ENCODE measurements at regions not wholly inside any gene's neighbourhood (a gene's known extent, or its start where the extent isn't known, plus 50 kb on each side); places are given as distances from the start of the nearest gene placed in this dataset.

GRCh38 chr2:187233811-187234210 lies 214.2 kb downstream of the CALCRL start:
- 48% methylated on average over 2 of the region's 2 CpGs for WGBS (ENCODE audit: insufficient coverage, insufficient replicate concordance, low lambda C conversion rate, missing lambda C conversion rate)
- Histone ChIP-seq H3K4me3 (no peak overlapping the region), H4K20me1 (ENCODE audit: control insufficient read depth, insufficient read depth) (no peaks in the 10 kb centered on the region), H3K4me2 (ENCODE audit: control insufficient read depth, insufficient read depth) (no peak overlapping the region), H3K27ac (ENCODE audit: control insufficient read depth, insufficient read depth) (no peak overlapping the region), H3K79me2 (ENCODE audit: control insufficient read depth, insufficient read depth, low read length) (no peaks in the 10 kb centered on the region), H3K27me3 (replicated peaks in 1 of 2; ENCODE audit: control insufficient read depth in 2 of 2, insufficient read depth in 2 of 2, low read length in 1 of 2) (no peaks in the 10 kb centered on the region), H3K4me1 (ENCODE audit: control insufficient read depth, insufficient read depth, low read length) (no peaks in the 10 kb centered on the region), H3K36me3 (ENCODE audit: control insufficient read depth in 2 of 2, insufficient read depth in 2 of 2, low read length in 1 of 2) (no peaks in the 10 kb centered on the region), H3K9ac (ENCODE audit: control insufficient read depth, insufficient read depth, low read length) (no peak overlapping the region), H3K9me3 (replicated peaks; ENCODE audit: control insufficient read depth, insufficient read depth, low read length) (no peaks in the 10 kb centered on the region), H2AFZ (ENCODE audit: control insufficient read depth, low read depth, low read length) (no peak overlapping the region)
- no peak for FAIRE-seq
- TF ChIP-seq, protein P1, sequence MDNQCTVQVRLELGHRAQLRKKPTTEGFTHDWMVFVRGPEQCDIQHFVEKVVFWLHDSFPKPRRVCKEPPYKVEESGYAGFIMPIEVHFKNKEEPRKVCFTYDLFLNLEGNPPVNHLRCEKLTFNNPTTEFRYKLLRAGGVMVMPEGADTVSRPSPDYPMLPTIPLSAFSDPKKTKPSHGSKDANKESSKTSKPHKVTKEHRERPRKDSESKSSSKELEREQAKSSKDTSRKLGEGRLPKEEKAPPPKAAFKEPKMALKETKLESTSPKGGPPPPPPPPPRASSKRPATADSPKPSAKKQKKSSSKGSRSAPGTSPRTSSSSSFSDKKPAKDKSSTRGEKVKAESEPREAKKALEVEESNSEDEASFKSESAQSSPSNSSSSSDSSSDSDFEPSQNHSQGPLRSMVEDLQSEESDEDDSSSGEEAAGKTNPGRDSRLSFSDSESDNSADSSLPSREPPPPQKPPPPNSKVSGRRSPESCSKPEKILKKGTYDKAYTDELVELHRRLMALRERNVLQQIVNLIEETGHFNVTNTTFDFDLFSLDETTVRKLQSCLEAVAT (IDR thresholded peaks at IDR 0.05): no peak
- no peak for TF ChIP-seq CBFB (IDR thresholded peaks at IDR 0.05; ENCODE audit: low read depth)
- TF ChIP-seq FOS (IDR thresholded peaks at IDR 0.05; ENCODE audit: borderline replicate concordance, extremely low read depth, insufficient read length): no peak
- no peak for TF ChIP-seq MEF2B (IDR thresholded peaks at IDR 0.05; ENCODE audit: partially characterized antibody, poor library complexity, severe bottlenecking)
- no peak for TF ChIP-seq IRF4 (IDR thresholded peaks at IDR 0.05; ENCODE audit: low read depth, low read length)
- TF ChIP-seq SMC3 (IDR thresholded peaks at IDR 0.05; ENCODE audit: borderline replicate concordance, low read length): no peak
- TF ChIP-seq POU2F2 (IDR thresholded peaks at IDR 0.05; ENCODE audit: borderline replicate concordance, low read depth, low read length): no peak
- TF ChIP-seq GABPA (IDR thresholded peaks at IDR 0.05; ENCODE audit: low read depth): no peak
- no peak for TF ChIP-seq KDM1A (IDR thresholded peaks at IDR 0.05; ENCODE audit: borderline replicate concordance)
- no peak for TF ChIP-seq SRF (IDR thresholded peaks at IDR 0.05; ENCODE audit: low read depth in 2 of 2, low read length in 2 of 2)
- no peak for TF ChIP-seq CREB1 (IDR thresholded peaks at IDR 0.05; ENCODE audit: low read depth)
- TF ChIP-seq, protein P2, sequence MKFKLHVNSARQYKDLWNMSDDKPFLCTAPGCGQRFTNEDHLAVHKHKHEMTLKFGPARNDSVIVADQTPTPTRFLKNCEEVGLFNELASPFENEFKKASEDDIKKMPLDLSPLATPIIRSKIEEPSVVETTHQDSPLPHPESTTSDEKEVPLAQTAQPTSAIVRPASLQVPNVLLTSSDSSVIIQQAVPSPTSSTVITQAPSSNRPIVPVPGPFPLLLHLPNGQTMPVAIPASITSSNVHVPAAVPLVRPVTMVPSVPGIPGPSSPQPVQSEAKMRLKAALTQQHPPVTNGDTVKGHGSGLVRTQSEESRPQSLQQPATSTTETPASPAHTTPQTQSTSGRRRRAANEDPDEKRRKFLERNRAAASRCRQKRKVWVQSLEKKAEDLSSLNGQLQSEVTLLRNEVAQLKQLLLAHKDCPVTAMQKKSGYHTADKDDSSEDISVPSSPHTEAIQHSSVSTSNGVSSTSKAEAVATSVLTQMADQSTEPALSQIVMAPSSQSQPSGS (IDR thresholded peaks at IDR 0.05; ENCODE audit: low read length): no peak
- no peak for TF ChIP-seq SMAD5 (IDR thresholded peaks at IDR 0.05; ENCODE audit: low read depth)
- no peak for TF ChIP-seq NR2C1 (IDR thresholded peaks at IDR 0.05)
- no peak for TF ChIP-seq CTCF (IDR thresholded peaks at IDR 0.05 in 2 of 3, conservative IDR thresholded peaks at IDR 0.05 in 1 of 3; ENCODE audit: control insufficient read depth in 2 of 3, extremely low read depth in 1 of 3, insufficient read depth in 1 of 3, low read depth in 3 of 3, low read length in 3 of 3)
- no peak for TF ChIP-seq POLR2AphosphoS5 (IDR thresholded peaks at IDR 0.05; ENCODE audit: low read length)
- TF ChIP-seq, protein P3, sequence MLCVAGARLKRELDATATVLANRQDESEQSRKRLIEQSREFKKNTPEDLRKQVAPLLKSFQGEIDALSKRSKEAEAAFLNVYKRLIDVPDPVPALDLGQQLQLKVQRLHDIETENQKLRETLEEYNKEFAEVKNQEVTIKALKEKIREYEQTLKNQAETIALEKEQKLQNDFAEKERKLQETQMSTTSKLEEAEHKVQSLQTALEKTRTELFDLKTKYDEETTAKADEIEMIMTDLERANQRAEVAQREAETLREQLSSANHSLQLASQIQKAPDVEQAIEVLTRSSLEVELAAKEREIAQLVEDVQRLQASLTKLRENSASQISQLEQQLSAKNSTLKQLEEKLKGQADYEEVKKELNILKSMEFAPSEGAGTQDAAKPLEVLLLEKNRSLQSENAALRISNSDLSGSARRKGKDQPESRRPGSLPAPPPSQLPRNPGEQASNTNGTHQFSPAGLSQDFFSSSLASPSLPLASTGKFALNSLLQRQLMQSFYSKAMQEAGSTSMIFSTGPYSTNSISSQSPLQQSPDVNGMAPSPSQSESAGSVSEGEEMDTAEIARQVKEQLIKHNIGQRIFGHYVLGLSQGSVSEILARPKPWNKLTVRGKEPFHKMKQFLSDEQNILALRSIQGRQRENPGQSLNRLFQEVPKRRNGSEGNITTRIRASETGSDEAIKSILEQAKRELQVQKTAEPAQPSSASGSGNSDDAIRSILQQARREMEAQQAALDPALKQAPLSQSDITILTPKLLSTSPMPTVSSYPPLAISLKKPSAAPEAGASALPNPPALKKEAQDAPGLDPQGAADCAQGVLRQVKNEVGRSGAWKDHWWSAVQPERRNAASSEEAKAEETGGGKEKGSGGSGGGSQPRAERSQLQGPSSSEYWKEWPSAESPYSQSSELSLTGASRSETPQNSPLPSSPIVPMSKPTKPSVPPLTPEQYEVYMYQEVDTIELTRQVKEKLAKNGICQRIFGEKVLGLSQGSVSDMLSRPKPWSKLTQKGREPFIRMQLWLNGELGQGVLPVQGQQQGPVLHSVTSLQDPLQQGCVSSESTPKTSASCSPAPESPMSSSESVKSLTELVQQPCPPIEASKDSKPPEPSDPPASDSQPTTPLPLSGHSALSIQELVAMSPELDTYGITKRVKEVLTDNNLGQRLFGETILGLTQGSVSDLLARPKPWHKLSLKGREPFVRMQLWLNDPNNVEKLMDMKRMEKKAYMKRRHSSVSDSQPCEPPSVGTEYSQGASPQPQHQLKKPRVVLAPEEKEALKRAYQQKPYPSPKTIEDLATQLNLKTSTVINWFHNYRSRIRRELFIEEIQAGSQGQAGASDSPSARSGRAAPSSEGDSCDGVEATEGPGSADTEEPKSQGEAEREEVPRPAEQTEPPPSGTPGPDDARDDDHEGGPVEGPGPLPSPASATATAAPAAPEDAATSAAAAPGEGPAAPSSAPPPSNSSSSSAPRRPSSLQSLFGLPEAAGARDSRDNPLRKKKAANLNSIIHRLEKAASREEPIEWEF (IDR thresholded peaks at IDR 0.05; ENCODE audit: insufficient replicate concordance, low read depth, low read length): no peak
- ATAC-seq: no peak
- ChIA-PET RAD21 (ENCODE audit: unreplicated experiment) (no interaction called here), CTCF (interaction anchor here (0.6 kb wide), 1 partner anchor 1157 kb away, joined by 3 read pairs; no protein-coding TSS in a partner anchor), POLR2A (no interaction called here), SMC1A (ENCODE audit: uncharacterized antibody, unreplicated experiment) (no interaction called here)
- in situ Hi-C loops (cut with MboI): no loop called here
- intact Hi-C loops (cut with micrococcal nuclease; ENCODE audit: unreplicated experiment): no loop called here
- DNase-seq (ENCODE audit: low read depth, low spot score): no peak
- BruUV-seq (replicated peaks): no TSS peak

All from GM12878 (cell line).